Epithelial cell of proximal tubule (primary cell): ENCODE measurements at regions not wholly inside any gene's neighbourhood (a gene's known extent, or its start where the extent isn't known, plus 50 kb on each side); places are given as distances from the start of the nearest gene placed in this dataset.

Source experiments
- DNase-seq: peaks from one replicate; pipeline ENCODE4 v3.0.0-alpha.2; 2011; ENCODE audit warnings: low read depth
- H3K4me3 ChIP-seq: 2 replicates; pipeline ENCODE4 v1.5.1; 2011; ENCODE audit warnings: low read depth, mild to moderate bottlenecking, low read length
- TF ChIP-seq, protein P1 (sequence below): conservative IDR thresholded peaks from 2 replicates; pipeline ENCODE4 v1.5.1; 2012; ENCODE audit warnings: low read depth, mild to moderate bottlenecking, low read length

DNA sequence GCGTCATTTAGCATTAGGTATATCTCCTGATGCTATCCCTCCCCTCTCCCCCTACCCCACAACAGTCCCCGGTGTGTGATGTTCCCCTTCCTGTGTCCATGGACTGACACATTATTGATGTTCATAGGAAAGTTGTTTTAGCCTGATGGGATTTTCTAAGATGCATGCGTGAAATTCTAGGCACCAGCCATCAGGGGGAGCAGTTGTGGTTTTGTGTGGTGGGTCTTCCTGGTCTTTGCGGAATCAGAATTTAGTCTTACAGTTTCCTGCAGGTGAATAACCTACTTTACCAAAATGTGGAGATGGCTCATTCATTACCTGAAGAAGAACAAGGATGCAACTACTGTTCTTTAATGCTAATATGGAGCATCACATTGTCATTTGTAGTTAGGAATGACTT is 455.0 kb upstream of the THBS1 start:
- DNase-seq, result no peak
- H3K4me3 ChIP-seq, result no peak overlapping the region
- TF ChIP-seq, protein P1, sequence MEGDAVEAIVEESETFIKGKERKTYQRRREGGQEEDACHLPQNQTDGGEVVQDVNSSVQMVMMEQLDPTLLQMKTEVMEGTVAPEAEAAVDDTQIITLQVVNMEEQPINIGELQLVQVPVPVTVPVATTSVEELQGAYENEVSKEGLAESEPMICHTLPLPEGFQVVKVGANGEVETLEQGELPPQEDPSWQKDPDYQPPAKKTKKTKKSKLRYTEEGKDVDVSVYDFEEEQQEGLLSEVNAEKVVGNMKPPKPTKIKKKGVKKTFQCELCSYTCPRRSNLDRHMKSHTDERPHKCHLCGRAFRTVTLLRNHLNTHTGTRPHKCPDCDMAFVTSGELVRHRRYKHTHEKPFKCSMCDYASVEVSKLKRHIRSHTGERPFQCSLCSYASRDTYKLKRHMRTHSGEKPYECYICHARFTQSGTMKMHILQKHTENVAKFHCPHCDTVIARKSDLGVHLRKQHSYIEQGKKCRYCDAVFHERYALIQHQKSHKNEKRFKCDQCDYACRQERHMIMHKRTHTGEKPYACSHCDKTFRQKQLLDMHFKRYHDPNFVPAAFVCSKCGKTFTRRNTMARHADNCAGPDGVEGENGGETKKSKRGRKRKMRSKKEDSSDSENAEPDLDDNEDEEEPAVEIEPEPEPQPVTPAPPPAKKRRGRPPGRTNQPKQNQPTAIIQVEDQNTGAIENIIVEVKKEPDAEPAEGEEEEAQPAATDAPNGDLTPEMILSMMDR, result peak; percentile 77

DNA sequence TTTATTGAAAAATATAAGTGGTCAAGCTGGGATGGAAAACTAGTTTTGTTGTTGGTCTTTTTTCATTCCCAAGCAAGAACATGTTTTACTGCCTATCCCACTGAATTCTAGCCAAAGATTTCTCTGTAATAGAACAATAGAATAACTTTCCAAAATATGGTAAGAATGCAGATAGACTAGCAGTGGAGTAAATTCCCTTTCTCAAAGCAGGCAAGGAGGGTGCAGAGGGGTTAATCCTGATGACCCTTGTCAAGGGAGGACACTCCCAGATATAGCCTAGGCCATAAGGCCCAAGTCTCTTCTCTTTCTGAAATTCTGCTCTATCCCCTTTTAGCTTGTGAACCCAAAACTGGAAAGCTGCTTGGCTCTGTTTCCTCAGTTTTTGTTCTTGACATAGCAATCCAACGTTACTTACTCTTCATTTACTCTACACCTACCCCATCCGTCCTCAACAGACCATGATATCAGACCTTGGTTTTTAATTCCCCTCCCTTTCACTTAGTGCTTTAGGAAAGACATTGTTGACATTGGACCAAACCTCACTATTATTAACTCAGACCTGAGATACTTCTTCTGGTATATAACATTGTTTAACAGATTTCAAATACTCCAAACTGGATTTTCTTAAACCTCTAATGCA is 453.6 kb upstream of the THBS1 start:
- no peak overlapping the region for H3K4me3 ChIP-seq
- no peak for DNase-seq
- TF ChIP-seq, protein P1, result no peak

DNA sequence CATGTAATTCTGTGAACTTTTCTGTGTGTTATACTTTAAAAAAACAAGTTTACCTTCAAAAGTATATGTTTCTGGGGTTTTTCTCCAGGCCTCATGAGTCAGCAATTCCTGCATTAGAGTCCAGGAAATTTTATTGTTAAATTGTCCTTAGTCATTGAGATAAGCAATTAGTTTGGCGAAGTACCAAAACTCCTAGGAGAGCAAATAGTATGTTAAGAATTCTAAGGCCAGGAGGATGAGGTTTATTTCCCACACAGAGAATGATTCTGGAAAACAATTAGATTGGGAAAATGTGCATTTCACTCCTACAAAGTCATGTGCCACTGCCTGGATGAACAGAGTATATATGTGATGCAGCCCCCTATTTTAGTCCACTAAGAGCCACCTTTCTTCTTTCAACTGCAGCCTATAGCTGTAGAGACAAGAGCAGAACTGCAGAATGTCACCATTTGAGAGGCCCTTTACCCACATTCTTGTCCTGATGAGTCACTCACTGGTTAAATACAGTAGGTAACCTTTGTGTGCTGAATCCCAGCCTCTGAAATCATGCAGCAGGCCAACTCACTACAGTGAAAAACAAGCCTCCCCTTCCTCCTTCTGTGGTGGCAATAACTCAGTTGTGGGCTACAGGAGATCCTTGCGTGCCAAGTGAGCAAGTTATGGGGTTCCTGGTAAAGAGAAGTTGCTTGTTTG is 452.8 kb upstream of the THBS1 start:
- TF ChIP-seq, protein P1, result no peak
- no peak overlapping the region for H3K4me3 ChIP-seq
- peak; percentile 96 for DNase-seq

DNA sequence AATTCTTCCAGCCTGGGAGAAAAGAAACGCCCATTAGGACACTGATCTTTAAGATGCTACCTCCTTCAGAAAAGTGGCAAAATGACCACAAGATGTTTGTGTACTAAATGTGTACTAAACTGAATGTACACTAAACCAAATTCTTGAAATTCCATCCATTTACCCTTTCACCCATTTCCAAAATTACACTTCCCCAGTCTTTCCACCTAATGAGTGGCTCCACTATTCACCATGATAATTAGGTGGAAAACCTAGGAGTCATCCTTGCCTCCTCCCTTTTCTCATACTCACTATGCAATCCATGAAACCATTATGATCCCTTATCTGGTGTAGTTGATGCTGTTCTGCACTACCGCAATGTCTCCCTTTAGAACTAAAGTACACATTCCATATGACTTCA is 452.1 kb upstream of the THBS1 start:
- DNase-seq, result no peak
- TF ChIP-seq, protein P1, result no peak
- H3K4me3 ChIP-seq, result no peak overlapping the region

DNA sequence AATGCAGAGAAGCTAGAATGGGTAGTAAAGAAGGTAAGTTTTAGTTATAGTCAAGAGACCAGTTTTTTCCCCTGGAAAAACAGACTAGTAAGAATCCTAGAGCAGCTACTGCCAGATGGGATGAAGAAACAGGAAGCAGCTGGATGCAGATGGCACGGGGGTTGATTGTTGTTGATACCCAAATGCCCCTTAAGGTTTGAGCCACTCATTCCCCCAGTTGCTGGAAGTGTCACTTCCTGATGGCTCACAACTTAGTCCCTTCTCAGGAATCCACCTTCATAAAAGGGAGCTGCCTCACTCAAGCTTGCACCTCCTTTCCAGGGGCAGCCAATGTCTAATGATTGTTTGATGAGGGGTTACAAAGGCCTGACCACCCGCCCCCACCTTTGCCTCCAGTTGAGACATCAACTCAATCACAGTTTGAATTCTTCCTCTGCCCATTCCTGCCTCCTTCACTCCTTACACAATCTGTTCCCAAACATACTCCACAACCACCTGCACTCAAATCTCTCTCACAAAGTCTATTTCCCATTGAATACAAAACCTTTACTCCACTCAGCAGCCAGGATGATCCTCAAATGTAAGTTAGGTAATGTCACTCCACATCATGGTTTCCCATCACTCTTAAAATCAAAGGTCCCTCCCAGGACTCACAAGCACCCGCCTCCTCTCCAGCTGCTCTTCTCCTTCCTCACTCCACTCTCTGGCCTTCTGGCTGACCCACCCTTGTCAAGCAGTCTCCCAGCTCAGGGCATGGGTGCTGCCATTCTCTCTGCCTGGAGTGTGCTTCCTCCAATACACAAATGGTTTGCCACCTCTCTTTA is 450.1 kb upstream of the THBS1 start:
- DNase-seq, result no peak
- TF ChIP-seq, protein P1, result no peak
- H3K4me3 ChIP-seq, result no peak overlapping the region

DNA sequence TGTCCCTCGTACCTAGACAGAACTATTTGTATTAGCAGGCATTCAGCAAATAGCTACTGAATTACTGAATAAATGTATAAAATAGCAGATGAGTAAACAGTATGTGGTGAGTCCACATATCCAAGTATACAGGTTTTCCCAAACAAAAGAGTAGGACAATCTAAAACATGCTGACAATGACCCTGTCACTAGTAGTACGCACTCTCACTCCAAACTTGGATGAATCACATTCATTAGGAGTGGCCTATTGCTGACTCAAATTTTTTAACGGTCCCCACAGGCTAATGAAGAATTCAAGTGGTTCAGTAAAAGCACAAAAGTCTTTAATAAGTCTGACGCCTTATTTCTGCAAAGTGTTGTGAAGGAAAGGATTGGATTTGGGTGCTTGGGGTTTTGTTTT is 449.3 kb upstream of the THBS1 start:
- no peak overlapping the region for H3K4me3 ChIP-seq
- TF ChIP-seq, protein P1, result no peak
- DNase-seq, result no peak
